Colonic mucosa (tissue), 4 donors: ENCODE measurements at regions not wholly inside any gene's neighbourhood (a gene's known extent, or its start where the extent isn't known, plus 50 kb on each side); places are given as distances from the start of the nearest gene placed in this dataset.

Experiments
- DNase-seq: peaks from one replicate; pipeline ENCODE4 v3.0.0-alpha.2; 2020
- H3K27ac ChIP-seq: fragments of 200-600 bp; one replicate; pipeline ENCODE4 v1.8.0; 2021
- H3K27me3 ChIP-seq: fragments of 200-600 bp; one replicate; pipeline ENCODE4 v1.8.0; 2021
- H3K36me3 ChIP-seq: fragments of 200-600 bp; one replicate; pipeline ENCODE4 v1.8.0; 2021
- H3K4me1 ChIP-seq: fragments of 200-600 bp; one replicate; pipeline ENCODE4 v1.8.0; 2021; ENCODE audit warnings: mild to moderate bottlenecking
- H3K4me3 ChIP-seq: fragments of 200-600 bp; one replicate; pipeline ENCODE4 v1.8.0; 2021
- H3K9ac ChIP-seq, 2 donors: one replicate each; pipeline ENCODE4 v1.7.0; 2013; ENCODE audit warnings: control low read depth in 2 of 2, low read depth in 2 of 2, low read length in 2 of 2
- H3K9me3 ChIP-seq: fragments of 200-600 bp; one replicate; pipeline ENCODE4 v1.8.0; 2021
- CTCF ChIP-seq: fragments of 200-600 bp; IDR thresholded peaks from one replicate; pipeline ENCODE4 v1.8.0; 2022; ENCODE audit warnings: antibody characterized with exemption, mild to moderate bottlenecking
- intact Hi-C: fragments of 100-400 bp; cut with DNase I; formaldehyde crosslinking; loops from one replicate; pipeline ENCODE4 v1.14.1; 2022
- donor health status: healthy.
- donor health status: DM: no; HTN: no; CAD: no.
- donor health status: DM: no; HTN: no; CAD: no.

GRCh38 chr2:137806068-137806805, 158.0 kb upstream of the HNMT start:
- no peaks in the 10 kb centered on the region for H3K36me3 ChIP-seq
- no peak for DNase-seq
- no peak overlapping the region for H3K27ac ChIP-seq
- H3K4me1 ChIP-seq, result no peaks in the 10 kb centered on the region
- H3K4me3 ChIP-seq, result no peak overlapping the region
- H3K27me3 ChIP-seq, result no peaks in the 10 kb centered on the region
- no peak overlapping the region for H3K9ac ChIP-seq
- H3K9me3 ChIP-seq, result no peaks in the 10 kb centered on the region
- intact Hi-C loops, result no loop called here
- TF ChIP-seq CTCF, result no peak

- Histone ChIP-seq H3K9me3 (no peaks in the 10 kb centered on the region), H3K9ac (no peak overlapping the region), H3K4me3 (no peak overlapping the region), H3K27ac (no peak overlapping the region), H3K27me3 (no peaks in the 10 kb centered on the region), H3K36me3 (no peaks in the 10 kb centered on the region), H3K4me1 (no peaks in the 10 kb centered on the region)
- intact Hi-C loops, result no loop called here
- TF ChIP-seq CTCF, result no peak
- DNase-seq, result no peak
Measured at GRCh38 chr2:137809252-137809651, 155.0 kb upstream of the HNMT start.

GRCh38 chr2:137809837-137810236, 154.4 kb upstream of the HNMT start:
- TF ChIP-seq CTCF, result no peak
- Histone ChIP-seq H3K4me3 (no peak overlapping the region), H3K36me3 (no peaks in the 10 kb centered on the region), H3K4me1 (no peaks in the 10 kb centered on the region), H3K27me3 (no peaks in the 10 kb centered on the region), H3K27ac (no peak overlapping the region), H3K9ac (no peak overlapping the region), H3K9me3 (no peaks in the 10 kb centered on the region)
- intact Hi-C loops, result no loop called here
- no peak for DNase-seq

GRCh38 chr2:137812517-137812916, 151.8 kb upstream of the HNMT start:
- DNase-seq, result no peak
- TF ChIP-seq CTCF, result no peak
- intact Hi-C loops, result no loop called here
- no peak overlapping the region for H3K27ac ChIP-seq
- H3K4me1 ChIP-seq, result no peaks in the 10 kb centered on the region
- no peaks in the 10 kb centered on the region for H3K27me3 ChIP-seq
- no peaks in the 10 kb centered on the region for H3K9me3 ChIP-seq
- no peak overlapping the region for H3K4me3 ChIP-seq
- H3K36me3 ChIP-seq, result no peaks in the 10 kb centered on the region
- no peak overlapping the region for H3K9ac ChIP-seq

- Histone ChIP-seq H3K9ac (no peak overlapping the region), H3K9me3 (no peaks in the 10 kb centered on the region), H3K4me1 (no peaks in the 10 kb centered on the region), H3K36me3 (no peaks in the 10 kb centered on the region), H3K4me3 (no peak overlapping the region), H3K27me3 (no peaks in the 10 kb centered on the region), H3K27ac (no peak overlapping the region)
- intact Hi-C loops, result no loop called here
- DNase-seq, result no peak
- TF ChIP-seq CTCF, result no peak
Measured at GRCh38 chr2:137813176-137813575, 151.1 kb upstream of the HNMT start.
